ENCODE measurements at regions not wholly inside any gene's neighbourhood (a gene's known extent, or its start where the extent isn't known, plus 50 kb on each side); places are given as distances from the start of the nearest gene placed in this dataset.
"Not testable (repeated sequence)": the region's sequence is repeated elsewhere in the genome, so short reads cannot be mapped to it uniquely, and the experiment has no call there.

- DNase-seq (ENCODE audit: low read depth in 2 of 2) = no peak
- H3K4me3 ChIP-seq (replicated peaks in 1 of 2; ENCODE audit: low read depth in 2 of 2, low read length in 2 of 2) = no peak overlapping the region
- no peak for TF ChIP-seq CTCF (IDR thresholded peaks at IDR 0.05; ENCODE audit: low read depth, low read length)
These were observed 166.5 kb downstream of the LAT start for GRCh38 chr16:29151317-29151716.

DNA sequence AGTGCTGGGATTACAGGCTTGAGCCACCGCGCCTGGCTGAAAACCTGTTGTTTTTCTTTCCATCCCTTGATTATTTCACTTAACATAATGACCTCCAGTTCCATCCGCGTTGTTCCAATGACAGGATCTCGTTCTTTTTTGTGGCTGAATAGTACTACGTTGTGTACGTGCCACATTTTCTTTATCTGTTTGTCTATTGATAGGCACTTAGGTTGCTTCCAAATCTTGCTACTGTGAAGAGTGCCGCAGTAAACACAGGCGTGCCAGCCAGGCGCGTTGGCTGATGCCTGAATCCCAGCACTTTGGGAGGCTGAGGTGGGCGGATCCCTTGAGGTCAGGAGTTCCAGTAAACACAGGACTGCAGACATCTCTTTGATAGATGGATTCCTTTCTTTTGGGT is 165.1 kb downstream of the LAT start:
- H3K4me3 ChIP-seq (replicated peaks in 1 of 2; ENCODE audit: low read depth in 2 of 2, low read length in 2 of 2); DNase-seq (ENCODE audit: low read depth in 2 of 2): not testable (repeated sequence)

- DNase-seq (ENCODE audit: low read depth in 2 of 2) = no peak
- no peak overlapping the region for H3K4me3 ChIP-seq (replicated peaks in 1 of 2; ENCODE audit: low read depth in 2 of 2, low read length in 2 of 2)
- TF ChIP-seq CTCF (IDR thresholded peaks at IDR 0.05; ENCODE audit: low read depth, low read length) = no peak
These were observed 164.0 kb downstream of the LAT start for GRCh38 chr16:29148867-29149272.

GRCh38 chr16:29148131-29148691 is 163.4 kb downstream of the LAT start:
- no peak for DNase-seq (ENCODE audit: low read depth in 2 of 2)
- TF ChIP-seq CTCF (IDR thresholded peaks at IDR 0.05; ENCODE audit: low read depth, low read length) = no peak
- H3K4me3 ChIP-seq (replicated peaks in 1 of 2; ENCODE audit: low read depth in 2 of 2, low read length in 2 of 2) = no peak overlapping the region

DNA sequence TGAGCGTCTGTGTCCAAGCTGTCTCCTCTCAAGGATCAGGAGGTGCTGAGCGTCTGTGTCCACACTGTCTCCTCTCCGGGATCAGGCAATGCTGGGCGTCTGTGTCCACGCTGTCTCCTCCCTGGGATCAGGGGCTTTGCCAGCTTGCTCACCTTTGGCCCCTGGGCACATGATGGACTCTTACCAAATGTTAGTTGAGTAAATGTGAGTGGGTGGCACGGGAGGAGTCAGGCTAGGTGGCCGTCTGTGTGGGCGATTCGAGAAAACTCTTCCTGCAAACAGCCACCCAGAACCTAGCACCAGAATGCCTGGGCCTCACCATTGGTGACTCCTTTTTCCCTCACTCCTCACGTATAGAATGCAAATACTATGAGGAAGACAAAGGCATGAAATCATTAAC is 162.9 kb downstream of the LAT start:
- H3K4me3 ChIP-seq (replicated peaks in 1 of 2; ENCODE audit: low read depth in 2 of 2, low read length in 2 of 2); DNase-seq (ENCODE audit: low read depth in 2 of 2): not testable (repeated sequence)

DNA sequence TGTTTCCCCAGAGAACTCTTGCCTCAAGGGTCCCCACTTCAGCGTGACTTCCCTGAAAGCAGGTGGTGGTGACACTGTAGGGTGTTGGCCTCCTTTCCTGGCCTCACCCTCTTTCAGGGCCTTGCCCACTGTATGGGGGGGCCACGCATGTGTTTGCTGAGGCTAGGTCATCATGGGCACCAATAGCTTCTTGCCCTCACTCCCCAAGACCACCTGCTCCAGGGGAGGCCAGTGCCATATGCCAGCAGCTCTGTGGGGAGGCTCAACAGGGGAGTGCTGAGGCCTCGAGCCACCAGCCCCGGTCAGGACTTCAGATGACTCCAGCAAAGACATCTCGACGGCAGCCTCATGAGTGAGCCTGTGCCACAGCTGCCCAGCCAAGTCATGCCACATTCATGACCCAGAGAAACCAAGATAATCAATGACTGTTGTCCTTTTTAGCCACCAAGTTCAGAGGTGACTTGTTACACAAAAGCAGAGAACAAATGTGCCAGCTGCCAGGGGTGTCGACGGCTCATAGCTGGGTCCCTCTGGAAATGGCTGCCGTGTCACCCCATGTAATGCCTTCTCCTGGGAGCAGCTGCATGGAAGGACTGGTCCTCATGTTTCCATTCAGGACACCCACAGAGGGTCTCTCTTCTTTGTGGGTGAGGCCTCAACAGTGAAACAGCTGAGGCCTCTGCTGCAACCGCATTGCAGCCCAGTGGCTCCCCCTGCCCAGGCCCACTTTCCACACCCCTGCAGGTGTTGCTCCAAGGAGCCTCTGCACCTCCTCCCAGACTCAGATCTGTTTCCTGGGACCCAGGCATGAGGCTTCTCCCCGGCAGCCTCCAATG is 162.2 kb downstream of the LAT start:
- H3K4me3 ChIP-seq (replicated peaks in 1 of 2; ENCODE audit: low read depth in 2 of 2, low read length in 2 of 2); DNase-seq (ENCODE audit: low read depth in 2 of 2): not testable (repeated sequence)

DNA sequence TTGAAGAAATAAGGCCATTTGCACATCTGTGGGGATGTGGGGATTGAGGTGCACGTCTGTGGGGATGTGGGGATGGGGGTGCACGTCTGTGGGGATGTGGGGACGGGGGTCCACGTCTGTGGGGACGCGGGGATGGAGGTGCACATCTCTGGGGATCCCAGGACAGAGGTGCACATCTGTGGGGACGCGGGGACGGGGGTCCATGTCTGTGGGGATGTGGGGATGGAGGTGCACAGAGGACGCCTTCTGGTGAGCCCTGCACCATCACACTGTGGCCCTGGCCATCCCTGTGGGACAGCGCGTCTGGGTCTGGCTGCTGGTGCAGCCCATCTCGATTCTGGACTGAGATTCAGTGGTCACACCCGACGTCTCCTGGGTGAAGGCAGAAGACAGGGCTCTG is 161.4 kb downstream of the LAT start:
- TF ChIP-seq CTCF (IDR thresholded peaks at IDR 0.05; ENCODE audit: low read depth, low read length) = no peak
- no peak for DNase-seq (ENCODE audit: low read depth in 2 of 2)
- no peak overlapping the region for H3K4me3 ChIP-seq (replicated peaks in 1 of 2; ENCODE audit: low read depth in 2 of 2, low read length in 2 of 2)

DNA sequence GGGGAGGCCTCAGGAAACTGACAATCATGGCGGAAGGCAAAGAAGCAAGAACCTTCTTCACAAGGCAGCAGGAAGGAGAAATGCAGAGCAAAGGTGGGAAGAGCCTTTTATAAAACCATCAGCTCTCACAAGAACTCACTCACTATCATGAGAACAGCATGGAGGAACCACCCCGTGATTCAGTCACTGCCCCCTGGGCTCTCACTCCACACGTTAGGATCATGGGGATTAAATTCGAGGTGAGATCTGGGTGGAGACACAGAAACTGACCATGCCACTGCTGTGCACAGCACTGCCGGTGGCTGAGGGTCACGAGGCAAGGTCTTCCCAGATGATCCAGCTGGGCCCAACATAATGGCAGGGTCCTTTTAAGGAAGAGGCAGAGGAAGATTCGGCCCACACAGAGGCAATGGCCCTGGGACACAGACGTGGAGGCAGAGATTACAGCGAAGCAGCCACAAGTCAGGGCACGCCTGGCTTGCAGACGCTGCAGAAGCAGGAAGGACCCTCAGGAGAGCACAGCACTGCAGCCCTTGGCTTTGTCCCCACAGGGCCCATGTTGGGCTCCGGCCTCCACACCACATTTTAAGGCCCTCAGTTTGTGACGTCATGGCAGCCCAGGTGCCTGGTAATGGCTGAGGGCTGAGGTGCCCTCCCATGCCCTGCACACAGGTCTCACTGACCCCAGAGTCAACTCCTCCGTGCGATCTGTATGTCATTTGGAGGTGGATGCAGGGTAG is 160.8 kb downstream of the LAT start:
- H3K4me3 ChIP-seq (replicated peaks in 1 of 2; ENCODE audit: low read depth in 2 of 2, low read length in 2 of 2); DNase-seq (ENCODE audit: low read depth in 2 of 2): not testable (repeated sequence)

GRCh38 chr16:29145086-29145485 is 160.2 kb downstream of the LAT start:
- DNase-seq (ENCODE audit: low read depth in 2 of 2); H3K4me3 ChIP-seq (replicated peaks in 1 of 2; ENCODE audit: low read depth in 2 of 2, low read length in 2 of 2): not testable (repeated sequence)

- DNase-seq (ENCODE audit: low read depth in 2 of 2); H3K4me3 ChIP-seq (replicated peaks in 1 of 2; ENCODE audit: low read depth in 2 of 2, low read length in 2 of 2): not testable (repeated sequence)
These were observed 159.8 kb downstream of the LAT start for GRCh38 chr16:29144669-29145062.

GRCh38 chr16:29143739-29144668 is 159.2 kb downstream of the LAT start:
- DNase-seq (ENCODE audit: low read depth in 2 of 2); H3K4me3 ChIP-seq (replicated peaks in 1 of 2; ENCODE audit: low read depth in 2 of 2, low read length in 2 of 2): not testable (repeated sequence)

- H3K4me3 ChIP-seq (replicated peaks in 1 of 2; ENCODE audit: low read depth in 2 of 2, low read length in 2 of 2); DNase-seq (ENCODE audit: low read depth in 2 of 2): not testable (repeated sequence)
These were observed 157.7 kb downstream of the LAT start for GRCh38 chr16:29142506-29142905.
